K562 (cell line): ENCODE measurements at regions not wholly inside any gene's neighbourhood (a gene's known extent, or its start where the extent isn't known, plus 50 kb on each side); places are given as distances from the start of the nearest gene placed in this dataset.

ENCODE experiments used
- ATAC-seq: fragments of 200-7000 bp; cut with Tn5 transposase; 3 replicates; pipeline ENCODE4 v1.9.1; 2020; ENCODE audit warnings: moderate library complexity
- BruUV-seq: library from RNA; stranded (reverse); fragments of 400-500 nt; replicated peaks from 2 replicates; lab custom pipeline; 2021; lab: Mats Ljungman, UMichigan
- CTCF ChIA-PET: fragments of 300-600 bp; formaldehyde crosslinking; extraction: SDS; loops from one replicate; lab custom pipeline; 2021; ENCODE audit warnings: low intra/inter-chr PET ratio; lab: Yijun Ruan, JAX
- POLR2A ChIA-PET: fragments of 300-600, 350-650 bp; sonication (Branson Sonifier 250); formaldehyde crosslinking; extraction: SDS; loops from one replicate; lab custom pipeline; 2021; ENCODE audit warnings: antibody characterized with exemption, inconsistent platforms; lab: Yijun Ruan, JAX
- DNase-seq, 4 experiments: peaks; one replicate each; pipeline versions ENCODE4 v3.0.0 to v3.0.0-alpha.2; 2011 to 2018; ENCODE audit warnings: low spot score in 3 of 4, mixed read lengths in 3 of 4; ENCODE audit errors: extremely low read depth in 1 of 4
- FAIRE-seq: peaks from 2 replicates; lab custom pipeline; 2011; peaks lifted over from hg19 to GRCh38; lab: Jason Lieb, UNC
- H2AFZ ChIP-seq: 2 replicates; pipeline ENCODE4 v1.6.0; 2011; ENCODE audit warnings: low read depth, low read length, control low read depth, inconsistent platforms
- H3K27ac ChIP-seq: fragments of 200-600 bp; 3 replicates; pipeline ENCODE4 v1.8.0; 2011; ENCODE audit warnings: low read depth, mild to moderate bottlenecking, control low read depth, inconsistent platforms, low read length, moderate library complexity, mixed read lengths; ENCODE audit errors: extremely low read depth
- H3K27me3 ChIP-seq, 2 experiments: fragments of 300-600 bp in 1 of 2; 2 replicates in 1 of 2; 3 replicates in 1 of 2; pipeline versions ENCODE4 v1.6.0 to v1.8.0; 2011; ENCODE audit warnings: inconsistent platforms in 2 of 2, low read length in 2 of 2, mild to moderate bottlenecking in 1 of 2, mixed read lengths in 1 of 2, moderate library complexity in 1 of 2; ENCODE audit not compliant: control insufficient read depth in 2 of 2, insufficient read depth in 2 of 2
- H3K36me3 ChIP-seq: fragments of 300-600 bp; 3 replicates; pipeline ENCODE4 v1.8.0; 2011; ENCODE audit warnings: mild to moderate bottlenecking, low read length, inconsistent platforms; ENCODE audit not compliant: control insufficient read depth, insufficient read depth
- H3K4me1 ChIP-seq, 2 experiments: fragments of 200-600 bp in 1 of 2; replicated peaks in 1 of 2; 2 replicates in 1 of 2; 3 replicates in 1 of 2; pipeline versions ENCODE4 v1.5.1 to v1.8.0; 2011; ENCODE audit warnings: inconsistent platforms in 2 of 2, low read length in 2 of 2, mild to moderate bottlenecking in 1 of 2, mixed read lengths in 1 of 2, moderate library complexity in 1 of 2; ENCODE audit not compliant: control insufficient read depth in 2 of 2, insufficient read depth in 2 of 2
- H3K4me2 ChIP-seq: 2 replicates; pipeline ENCODE4 v1.6.1; 2011; ENCODE audit warnings: low read length, control low read depth, inconsistent platforms, mixed read lengths; ENCODE audit not compliant: insufficient read depth
- H3K4me3 ChIP-seq: fragments of 200-600 bp; sonication (generic), shearing (Covaris generic); 2 replicates; pipeline ENCODE4 v1.5.1; 2016; ENCODE audit warnings: control low read depth, inconsistent platforms
- H3K79me2 ChIP-seq: fragments of 200-600 bp; 3 replicates; pipeline ENCODE4 v1.8.0; 2011; ENCODE audit warnings: low read length, inconsistent platforms; ENCODE audit not compliant: control insufficient read depth, insufficient read depth
- H3K9ac ChIP-seq, 2 experiments: 2 replicates each; pipeline versions ENCODE4 v1.6.0 to v1.6.1; 2011; ENCODE audit warnings: low read depth in 2 of 2, low read length in 2 of 2, control low read depth in 1 of 2, inconsistent platforms in 1 of 2, mild to moderate bottlenecking in 1 of 2, mixed read lengths in 1 of 2; ENCODE audit not compliant: insufficient read depth in 1 of 2
- H3K9me1 ChIP-seq: one replicate; pipeline ENCODE4 v1.6.0; 2011; ENCODE audit warnings: inconsistent platforms, mild to moderate bottlenecking, low read length, moderate library complexity; ENCODE audit not compliant: control insufficient read depth, insufficient read depth
- H3K9me3 ChIP-seq: replicated peaks from 2 replicates; pipeline ENCODE4 v1.5.1; 2011; ENCODE audit warnings: low read depth, low read length, inconsistent platforms; ENCODE audit not compliant: control insufficient read depth, insufficient read depth
- H4K20me1 ChIP-seq: replicated peaks from 2 replicates; pipeline ENCODE4 v1.6.1; 2011; ENCODE audit warnings: low read length, inconsistent platforms, mixed read lengths; ENCODE audit not compliant: control insufficient read depth, insufficient read depth
- FOSL1 ChIP-seq: fragments of 200-800 bp; sonication (Bioruptor generic); conservative IDR thresholded peaks from 2 replicates; pipeline ENCODE4 v1.6.1; 2016; ENCODE audit warnings: missing genetic modification characterization, missing compliant biosample characterization
- FOXJ3 ChIP-seq: sonication (generic); formaldehyde crosslinking; IDR thresholded peaks from 2 replicates; pipeline ENCODE4 v1.4.0; 2020; ENCODE audit warnings: mild to moderate bottlenecking, missing genetic modification reagents
- HNRNPK ChIP-seq: fragments of 200-400 bp; formaldehyde crosslinking; IDR thresholded peaks from one replicate; pipeline ENCODE4 v1.6.1; 2018; ENCODE audit warnings: mild to moderate bottlenecking, low read depth, low read length; ENCODE audit not compliant: poor library complexity, severe bottlenecking
- NCOA6 ChIP-seq: fragments of 450-650 bp; IDR thresholded peaks from 2 replicates; pipeline ENCODE4 v1.6.1; 2017; ENCODE audit warnings: mild to moderate bottlenecking
- NRF1 ChIP-seq, 2 experiments: fragments of 450-650 bp; IDR thresholded peaks in 1 of 2; conservative IDR thresholded peaks in 1 of 2; 2 replicates each; pipeline ENCODE4 v1.6.1; 2014; ENCODE audit warnings: mild to moderate bottlenecking in 2 of 2
- RFX5 ChIP-seq: IDR thresholded peaks from 2 replicates; pipeline ENCODE4 v1.6.1; 2011; ENCODE audit warnings: low read depth, mild to moderate bottlenecking, improper control_type of control experiment, low read length
- XRCC4 ChIP-seq: IDR thresholded peaks from one replicate; pipeline ENCODE4 v1.6.1; 2011; ENCODE audit not compliant: insufficient read depth, insufficient read length; ENCODE audit errors: extremely low read depth
- ZNF23 ChIP-seq: fragments of 250-450 bp; sonication (Bioruptor Pico); IDR thresholded peaks from 2 replicates; pipeline ENCODE4 v1.4.0; 2020; ENCODE audit warnings: mild to moderate bottlenecking
- WGBS: fragments of 100-300 bp; shearing (Covaris generic); methylation state at CpG from one replicate; pipeline ENCODE4 v1.1.6; 2016; ENCODE audit warnings: low coverage, mixed read lengths; ENCODE audit not compliant: insufficient coverage; ENCODE audit errors: missing lambda C conversion rate; 5-methylcytosine and 5-hydroxymethylcytosine counted together
- in situ Hi-C: fragments of 300-500 bp; cut with MboI; formaldehyde crosslinking; loops from 4 replicates; pipeline ENCODE4 v1.15.0; 2018; ENCODE audit warnings: inconsistent platforms, mixed read lengths
- intact Hi-C: fragments of 100-400 bp; cut with micrococcal nuclease; formaldehyde crosslinking; loops from 2 replicates; pipeline ENCODE4 v1.14.2; 2022
- TF ChIP-seq, protein P1 (sequence below): fragments of 450-650 bp; IDR thresholded peaks from one replicate; pipeline ENCODE4 v1.6.1; 2018; ENCODE audit warnings: mild to moderate bottlenecking, moderate library complexity; ENCODE audit not compliant: partially characterized antibody

DNA sequence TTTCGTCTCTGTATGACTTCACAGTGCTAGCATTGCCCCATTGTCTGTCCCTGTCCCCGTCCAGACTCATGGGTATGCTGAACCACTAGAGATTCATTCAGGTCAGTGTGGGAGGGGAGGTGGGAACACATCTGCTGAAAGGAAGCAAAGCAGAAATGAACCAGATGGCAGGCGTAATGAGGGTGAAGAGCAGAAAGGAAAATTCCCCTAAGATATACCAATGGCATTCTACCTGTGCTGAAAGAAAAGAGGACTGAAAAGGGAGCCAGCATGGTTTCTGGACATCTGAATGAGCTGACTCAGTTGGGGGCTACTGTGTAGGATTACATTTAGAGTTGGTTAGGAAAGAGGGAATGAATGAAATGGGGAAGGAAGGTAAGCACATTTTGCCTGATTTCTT is 678.7 kb downstream of the MAT2B start:
- Histone ChIP-seq H3K36me3 (no peaks in the 10 kb centered on the region), H3K9ac (no peak overlapping the region), H3K27me3 (no peaks in the 10 kb centered on the region), H2AFZ (no peak overlapping the region; the same call in 1 of the 2 replicates), H3K9me1 (no peaks in the 10 kb centered on the region), H3K9me3 (no peaks in the 10 kb centered on the region), H4K20me1 (no peaks in the 10 kb centered on the region), H3K27ac (no peak overlapping the region), H3K79me2 (no peaks in the 10 kb centered on the region), H3K4me1 (no peaks in the 10 kb centered on the region), H3K4me2 (no peak overlapping the region), H3K4me3 (no peak overlapping the region)
- no TSS peak for BruUV-seq
- 5% methylated on average over 3 of the region's 3 CpGs for WGBS
- POLR2A ChIA-PET = no interaction called here
- no peak for DNase-seq
- ATAC-seq = no peak
- TF ChIP-seq FOSL1 (tag) (no peak), NCOA6 (no peak), NRF1 (conservative IDR thresholded peaks at IDR 0.05 in 1 of 2, IDR thresholded peaks at IDR 0.05 in 1 of 2) (no peak), RFX5 (no peak), ZNF23 (CRISPR knock-in tag) (no peak), HNRNPK (no peak), FOXJ3 (CRISPR knock-in tag) (no peak), XRCC4 (no peak)
- TF ChIP-seq, protein P1, sequence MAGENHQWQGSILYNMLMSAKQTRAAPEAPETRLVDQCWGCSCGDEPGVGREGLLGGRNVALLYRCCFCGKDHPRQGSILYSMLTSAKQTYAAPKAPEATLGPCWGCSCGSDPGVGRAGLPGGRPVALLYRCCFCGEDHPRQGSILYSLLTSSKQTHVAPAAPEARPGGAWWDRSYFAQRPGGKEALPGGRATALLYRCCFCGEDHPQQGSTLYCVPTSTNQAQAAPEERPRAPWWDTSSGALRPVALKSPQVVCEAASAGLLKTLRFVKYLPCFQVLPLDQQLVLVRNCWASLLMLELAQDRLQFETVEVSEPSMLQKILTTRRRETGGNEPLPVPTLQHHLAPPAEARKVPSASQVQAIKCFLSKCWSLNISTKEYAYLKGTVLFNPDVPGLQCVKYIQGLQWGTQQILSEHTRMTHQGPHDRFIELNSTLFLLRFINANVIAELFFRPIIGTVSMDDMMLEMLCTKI = no peak
- intact Hi-C loops = no loop called here
- FAIRE-seq = no peak
- in situ Hi-C loops = no loop called here
- CTCF ChIA-PET = no interaction called here
